ENCODE measurements at regions not wholly inside any gene's neighbourhood (a gene's known extent, or its start where the extent isn't known, plus 50 kb on each side); places are given as distances from the start of the nearest gene placed in this dataset.

- TF ChIP-seq CTCF (IDR thresholded peaks at IDR 0.05 in 8 of 11, conservative IDR thresholded peaks at IDR 0.05 in 3 of 11) (no peak), POLR2A (IDR thresholded peaks at IDR 0.05) (no peak)
These were observed 84.6 kb upstream of the LIFR start for GRCh38 chr5:38641003-38641402.

Measured in spleen (tissue), 7 donors.